Smooth muscle cell (in vitro differentiated cells): ENCODE measurements at regions not wholly inside any gene's neighbourhood (a gene's known extent, or its start where the extent isn't known, plus 50 kb on each side); places are given as distances from the start of the nearest gene placed in this dataset.

Experiments
- DNase-seq: peaks from one replicate; lab custom pipeline; 2025; ENCODE audit not compliant: unreplicated experiment; lab: John Stamatoyannopoulos, UW
- H2AFZ ChIP-seq: fragments of 200-600 bp; sonication (generic); 2 replicates; pipeline ENCODE4 v1.6.0; 2016; ENCODE audit warnings: antibody characterized with exemption, low read depth, mild to moderate bottlenecking
- H3F3A ChIP-seq: fragments of 200-600 bp; sonication (generic); 2 replicates; pipeline ENCODE4 v1.6.0; 2017; ENCODE audit warnings: antibody characterized with exemption, low read depth
- H3K27ac ChIP-seq: fragments of 200-600 bp; sonication (generic); 2 replicates; pipeline ENCODE4 v1.5.1; 2016; ENCODE audit warnings: low read depth, mild to moderate bottlenecking
- H3K27me3 ChIP-seq: fragments of 200-600 bp; sonication (generic); 2 replicates; pipeline ENCODE4 v1.6.1; 2016; ENCODE audit warnings: low read depth, mild to moderate bottlenecking
- H3K36me3 ChIP-seq: fragments of 200-600 bp; sonication (generic); 2 replicates; pipeline ENCODE4 v1.5.1; 2016; ENCODE audit warnings: low read depth
- H3K4me1 ChIP-seq: fragments of 200-600 bp; sonication (generic); 2 replicates; pipeline ENCODE4 v1.5.1; 2016; ENCODE audit warnings: low read depth
- H3K4me2 ChIP-seq: fragments of 200-600 bp; sonication (generic); 2 replicates; pipeline ENCODE4 v1.6.0; 2016; ENCODE audit warnings: mild to moderate bottlenecking
- H3K4me3 ChIP-seq: fragments of 200-600 bp; sonication (generic); 2 replicates; pipeline ENCODE4 v1.5.1; 2016; ENCODE audit warnings: mild to moderate bottlenecking
- H3K79me2 ChIP-seq: fragments of 200-600 bp; sonication (generic); 2 replicates; pipeline ENCODE4 v1.6.0; 2016; ENCODE audit warnings: low read depth, mild to moderate bottlenecking
- H3K9ac ChIP-seq: fragments of 200-600 bp; sonication (generic); 2 replicates; pipeline ENCODE4 v1.6.0; 2016; ENCODE audit warnings: low read depth
- H3K9me3 ChIP-seq: fragments of 200-600 bp; sonication (generic); replicated peaks from 2 replicates; pipeline ENCODE4 v1.5.1; 2016; ENCODE audit warnings: low read depth
- H4K20me1 ChIP-seq: fragments of 200-600 bp; sonication (generic); 2 replicates; pipeline ENCODE4 v1.6.0; 2016; ENCODE audit warnings: low read depth
- WGBS: methylation state at CpG from one replicate; pipeline ENCODE4 v1.1.7; 2016; ENCODE audit warnings: low lambda C conversion rate; 5-methylcytosine and 5-hydroxymethylcytosine counted together
- TF ChIP-seq, protein P1 (sequence below): fragments of 200-600 bp; sonication (generic); IDR thresholded peaks from 2 replicates; pipeline ENCODE4 v1.5.1; 2017; ENCODE audit warnings: borderline replicate concordance, mild to moderate bottlenecking, antibody characterized with exemption; ENCODE audit not compliant: insufficient read depth, poor library complexity, severe bottlenecking

DNA sequence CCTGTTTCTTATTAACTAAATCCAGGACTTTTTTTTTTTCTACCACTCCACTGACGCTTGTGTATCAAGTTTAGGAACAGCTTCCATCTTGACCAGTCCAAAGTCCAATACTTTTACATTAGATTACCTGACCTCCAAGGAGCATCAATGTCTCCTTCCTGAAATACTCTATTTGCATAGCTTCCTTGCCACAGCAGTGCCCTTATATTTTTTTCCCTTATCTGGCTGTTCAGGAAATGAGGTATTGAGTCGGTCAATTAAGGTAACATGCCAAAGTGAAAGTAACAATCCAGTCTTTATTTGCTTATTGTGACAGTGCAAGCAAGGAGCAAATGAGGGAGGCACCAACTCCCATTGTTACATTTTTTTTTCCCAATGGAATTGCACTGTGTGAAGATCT is 730.8 kb upstream of the NDST4 start:
- 88% methylated on average over 2 of the region's 2 CpGs for WGBS
- Histone ChIP-seq H3K9me3 (no peaks in the 10 kb centered on the region), H3K27me3 (no peaks in the 10 kb centered on the region), H4K20me1 (no peaks in the 10 kb centered on the region), H3F3A (no peaks in the 10 kb centered on the region), H2AFZ (no peak overlapping the region), H3K27ac (no peak overlapping the region), H3K4me2 (no peak overlapping the region), H3K4me3 (no peak overlapping the region), H3K36me3 (no peaks in the 10 kb centered on the region), H3K79me2 (no peaks in the 10 kb centered on the region), H3K4me1 (no peaks in the 10 kb centered on the region), H3K9ac (no peak overlapping the region)
- TF ChIP-seq, protein P1, sequence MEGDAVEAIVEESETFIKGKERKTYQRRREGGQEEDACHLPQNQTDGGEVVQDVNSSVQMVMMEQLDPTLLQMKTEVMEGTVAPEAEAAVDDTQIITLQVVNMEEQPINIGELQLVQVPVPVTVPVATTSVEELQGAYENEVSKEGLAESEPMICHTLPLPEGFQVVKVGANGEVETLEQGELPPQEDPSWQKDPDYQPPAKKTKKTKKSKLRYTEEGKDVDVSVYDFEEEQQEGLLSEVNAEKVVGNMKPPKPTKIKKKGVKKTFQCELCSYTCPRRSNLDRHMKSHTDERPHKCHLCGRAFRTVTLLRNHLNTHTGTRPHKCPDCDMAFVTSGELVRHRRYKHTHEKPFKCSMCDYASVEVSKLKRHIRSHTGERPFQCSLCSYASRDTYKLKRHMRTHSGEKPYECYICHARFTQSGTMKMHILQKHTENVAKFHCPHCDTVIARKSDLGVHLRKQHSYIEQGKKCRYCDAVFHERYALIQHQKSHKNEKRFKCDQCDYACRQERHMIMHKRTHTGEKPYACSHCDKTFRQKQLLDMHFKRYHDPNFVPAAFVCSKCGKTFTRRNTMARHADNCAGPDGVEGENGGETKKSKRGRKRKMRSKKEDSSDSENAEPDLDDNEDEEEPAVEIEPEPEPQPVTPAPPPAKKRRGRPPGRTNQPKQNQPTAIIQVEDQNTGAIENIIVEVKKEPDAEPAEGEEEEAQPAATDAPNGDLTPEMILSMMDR = no peak
- no peak for DNase-seq

DNA sequence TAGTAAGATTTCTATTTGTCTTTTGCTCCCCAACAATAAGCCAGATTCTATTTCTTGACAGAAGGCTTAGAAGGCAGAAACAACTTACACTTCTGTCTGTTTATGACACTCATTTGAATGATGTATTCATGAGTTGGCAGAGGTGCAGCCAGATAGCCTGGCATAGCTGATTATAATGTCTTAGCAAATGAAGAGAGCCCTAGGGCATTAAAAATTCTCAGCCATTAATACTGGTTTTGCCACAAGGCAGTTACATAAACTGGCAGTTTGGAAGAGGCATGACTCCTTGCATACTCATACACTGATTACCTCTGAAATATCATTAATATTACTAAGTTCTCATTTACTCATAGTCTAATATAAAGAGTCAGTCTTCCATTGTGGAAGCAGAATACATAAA is 728.5 kb upstream of the NDST4 start:
- TF ChIP-seq, protein P1 = no peak
- H3K79me2 ChIP-seq = no peaks in the 10 kb centered on the region

DNA sequence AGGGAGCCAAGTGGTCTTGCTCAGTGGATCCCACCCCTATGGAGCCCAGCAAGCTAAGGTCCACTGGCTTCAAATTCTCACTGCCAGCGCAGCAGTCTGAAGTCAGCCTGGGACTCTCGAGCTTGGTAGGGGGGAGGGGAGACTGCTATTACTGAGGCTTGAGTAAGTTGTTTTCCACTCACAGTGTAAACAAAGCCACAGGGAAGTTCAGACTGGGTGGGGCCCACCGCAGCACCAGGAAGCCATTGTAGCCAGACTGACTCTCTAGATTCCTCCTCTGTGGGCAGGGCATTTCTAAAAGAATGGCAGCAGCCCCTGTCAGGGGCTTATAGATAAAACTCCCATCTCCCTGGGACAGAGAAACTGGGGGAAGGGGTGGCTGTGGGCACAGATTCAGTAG is 721.0 kb upstream of the NDST4 start:
- Histone ChIP-seq H4K20me1 (no peaks in the 10 kb centered on the region), H3K4me2 (no peak overlapping the region), H3K9me3 (no peaks in the 10 kb centered on the region), H3K4me3 (no peak overlapping the region), H3K27me3 (no peaks in the 10 kb centered on the region), H2AFZ (no peak overlapping the region), H3K27ac (no peak overlapping the region), H3K79me2 (no peaks in the 10 kb centered on the region), H3F3A (no peaks in the 10 kb centered on the region), H3K4me1 (no peaks in the 10 kb centered on the region), H3K9ac (no peak overlapping the region), H3K36me3 (no peaks in the 10 kb centered on the region)
- TF ChIP-seq, protein P1 = no peak
- DNase-seq = no peak
- 78% methylated on average over 3 of the region's 3 CpGs for WGBS

More for the DNA sequence above, 728.5 kb upstream of the NDST4 start:
- Histone ChIP-seq H3K36me3 (no peaks in the 10 kb centered on the region), H3K4me1 (no peaks in the 10 kb centered on the region), H3K4me2 (no peak overlapping the region), H3K27ac (no peak overlapping the region), H3K4me3 (no peak overlapping the region), H2AFZ (no peak overlapping the region), H3K9me3 (no peaks in the 10 kb centered on the region), H3F3A (no peaks in the 10 kb centered on the region), H3K27me3 (no peaks in the 10 kb centered on the region), H3K9ac (no peak overlapping the region), H4K20me1 (no peaks in the 10 kb centered on the region)
- no peak for DNase-seq

DNA sequence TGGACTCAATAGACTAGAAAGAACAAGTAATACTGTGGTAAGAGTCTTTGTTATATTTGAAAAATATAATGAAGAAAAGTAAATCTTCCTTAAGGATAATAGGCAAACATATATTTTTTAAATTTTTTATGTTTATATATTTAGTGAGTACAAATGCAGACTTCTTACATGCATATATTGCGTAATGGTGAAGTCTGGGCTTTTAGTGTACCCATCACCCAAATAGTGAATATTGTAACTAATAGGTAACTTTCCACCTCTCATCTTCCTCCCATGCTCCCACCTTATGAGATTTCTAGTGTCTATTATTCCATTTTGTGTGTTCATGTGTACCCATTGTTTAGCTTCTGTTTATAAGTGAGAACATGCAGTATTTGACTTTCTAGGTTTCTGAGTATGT is 711.2 kb upstream of the NDST4 start:
- Histone ChIP-seq H3F3A (no peaks in the 10 kb centered on the region), H3K9ac (no peak overlapping the region), H3K27me3 (no peaks in the 10 kb centered on the region), H3K79me2 (no peaks in the 10 kb centered on the region), H2AFZ (no peak overlapping the region), H3K4me2 (no peak overlapping the region), H3K27ac (no peak overlapping the region), H3K9me3 (no peaks in the 10 kb centered on the region), H3K4me1 (no peaks in the 10 kb centered on the region), H3K36me3 (no peaks in the 10 kb centered on the region), H3K4me3 (no peak overlapping the region), H4K20me1 (no peaks in the 10 kb centered on the region)
- TF ChIP-seq, protein P1 = no peak
- DNase-seq = no peak
- WGBS = 91% methylated on average over 1 of the region's 1 CpG
